C4-2B (cell line): ENCODE measurements at regions not wholly inside any gene's neighbourhood (a gene's known extent, or its start where the extent isn't known, plus 50 kb on each side); places are given as distances from the start of the nearest gene placed in this dataset.

Source experiments
- H3K27ac ChIP-seq: fragments of 450-650 bp; 2 replicates; pipeline ENCODE4 v1.5.1; 2017
- ZFX ChIP-seq: fragments of 450-650 bp; IDR thresholded peaks from 2 replicates; pipeline ENCODE4 v1.6.1; 2017
- TF ChIP-seq, protein P1 (sequence below): fragments of 450-650 bp; conservative IDR thresholded peaks from 2 replicates; pipeline ENCODE4 v1.5.1; 2017; ENCODE audit warnings: mild to moderate bottlenecking

DNA sequence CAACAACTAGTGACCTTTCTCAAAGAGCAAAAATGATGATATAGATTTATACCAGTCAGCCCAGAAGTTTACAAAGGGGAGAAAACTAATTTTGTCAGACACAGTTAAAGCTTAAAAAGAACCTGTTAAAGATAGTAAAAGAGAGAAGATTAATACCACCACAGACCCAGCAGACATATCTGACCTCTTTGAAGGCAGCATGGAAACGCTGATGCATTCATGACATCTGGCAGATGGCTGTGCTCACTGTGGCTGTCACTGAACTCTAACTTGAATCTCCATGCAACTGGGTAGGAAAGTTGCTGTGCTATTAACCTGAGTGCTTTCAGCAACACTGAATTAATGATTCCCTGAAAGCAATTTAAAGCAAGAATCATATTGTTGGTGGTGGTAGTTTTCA lies 159.8 kb upstream of the PRDM1 start:
- no peak overlapping the region for H3K27ac ChIP-seq
- TF ChIP-seq, protein P1, sequence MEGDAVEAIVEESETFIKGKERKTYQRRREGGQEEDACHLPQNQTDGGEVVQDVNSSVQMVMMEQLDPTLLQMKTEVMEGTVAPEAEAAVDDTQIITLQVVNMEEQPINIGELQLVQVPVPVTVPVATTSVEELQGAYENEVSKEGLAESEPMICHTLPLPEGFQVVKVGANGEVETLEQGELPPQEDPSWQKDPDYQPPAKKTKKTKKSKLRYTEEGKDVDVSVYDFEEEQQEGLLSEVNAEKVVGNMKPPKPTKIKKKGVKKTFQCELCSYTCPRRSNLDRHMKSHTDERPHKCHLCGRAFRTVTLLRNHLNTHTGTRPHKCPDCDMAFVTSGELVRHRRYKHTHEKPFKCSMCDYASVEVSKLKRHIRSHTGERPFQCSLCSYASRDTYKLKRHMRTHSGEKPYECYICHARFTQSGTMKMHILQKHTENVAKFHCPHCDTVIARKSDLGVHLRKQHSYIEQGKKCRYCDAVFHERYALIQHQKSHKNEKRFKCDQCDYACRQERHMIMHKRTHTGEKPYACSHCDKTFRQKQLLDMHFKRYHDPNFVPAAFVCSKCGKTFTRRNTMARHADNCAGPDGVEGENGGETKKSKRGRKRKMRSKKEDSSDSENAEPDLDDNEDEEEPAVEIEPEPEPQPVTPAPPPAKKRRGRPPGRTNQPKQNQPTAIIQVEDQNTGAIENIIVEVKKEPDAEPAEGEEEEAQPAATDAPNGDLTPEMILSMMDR: no peak
- TF ChIP-seq ZFX: no peak

DNA sequence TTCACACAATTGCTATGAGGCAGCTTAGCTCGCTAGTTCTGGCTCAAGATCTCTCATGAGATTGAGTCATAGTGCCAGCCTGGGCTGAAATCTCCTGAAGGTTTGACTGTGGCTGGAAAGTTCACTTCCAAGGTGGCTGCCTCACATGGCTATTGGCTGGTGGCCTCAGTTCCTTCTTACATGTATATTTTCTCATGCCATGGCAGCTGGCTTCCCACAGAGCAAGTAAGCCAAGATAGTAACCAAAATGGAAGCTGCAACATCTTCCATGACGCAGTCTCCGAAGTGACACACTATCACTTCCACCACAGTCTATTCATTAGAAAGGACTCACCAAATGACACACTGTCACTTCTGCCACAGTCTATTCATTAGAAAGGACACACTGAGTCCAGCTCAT lies 160.4 kb upstream of the PRDM1 start:
- TF ChIP-seq, protein P1: no peak
- no peak for TF ChIP-seq ZFX
- no peak overlapping the region for H3K27ac ChIP-seq

DNA sequence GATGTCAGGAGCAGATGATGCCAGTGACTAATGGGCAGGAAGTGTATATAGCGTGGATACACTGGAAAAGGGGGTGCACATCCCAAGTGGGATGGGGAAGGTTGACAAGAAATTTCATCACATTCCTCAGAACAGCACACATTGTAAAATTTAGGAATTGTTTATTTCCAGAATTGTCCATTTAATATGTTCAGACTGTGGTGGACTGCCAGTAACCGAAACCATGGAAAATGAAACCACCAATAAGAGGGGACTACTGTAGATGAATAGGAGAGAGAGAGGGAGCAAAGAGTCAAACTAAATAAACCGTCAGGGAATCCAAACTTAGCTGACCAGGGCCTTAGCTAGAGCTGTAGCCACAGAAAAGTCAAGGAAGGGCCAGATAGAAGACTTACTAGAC lies 164.4 kb upstream of the PRDM1 start:
- no peak for TF ChIP-seq ZFX
- TF ChIP-seq, protein P1: no peak
- H3K27ac ChIP-seq: no peak overlapping the region

DNA sequence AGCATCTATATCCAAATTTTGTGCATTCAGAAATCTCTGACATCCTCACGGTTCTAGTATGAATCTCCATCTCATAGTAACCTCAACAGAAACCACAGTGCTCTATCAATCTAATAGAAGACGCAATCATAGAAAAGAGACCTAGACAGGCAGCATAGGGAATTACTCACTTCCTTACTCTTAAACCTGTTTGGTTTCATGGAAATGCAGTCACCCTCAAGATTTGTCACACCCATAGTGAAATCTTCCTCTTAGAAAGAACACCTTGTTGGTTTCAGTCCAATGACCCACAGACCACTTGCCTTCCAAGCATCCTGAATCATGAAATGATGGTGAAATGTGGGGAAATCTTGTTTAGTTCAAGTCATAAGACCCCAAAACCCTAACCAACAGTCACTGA lies 166.1 kb upstream of the PRDM1 start:
- H3K27ac ChIP-seq: no peak overlapping the region
- no peak for TF ChIP-seq ZFX
- TF ChIP-seq, protein P1: no peak

DNA sequence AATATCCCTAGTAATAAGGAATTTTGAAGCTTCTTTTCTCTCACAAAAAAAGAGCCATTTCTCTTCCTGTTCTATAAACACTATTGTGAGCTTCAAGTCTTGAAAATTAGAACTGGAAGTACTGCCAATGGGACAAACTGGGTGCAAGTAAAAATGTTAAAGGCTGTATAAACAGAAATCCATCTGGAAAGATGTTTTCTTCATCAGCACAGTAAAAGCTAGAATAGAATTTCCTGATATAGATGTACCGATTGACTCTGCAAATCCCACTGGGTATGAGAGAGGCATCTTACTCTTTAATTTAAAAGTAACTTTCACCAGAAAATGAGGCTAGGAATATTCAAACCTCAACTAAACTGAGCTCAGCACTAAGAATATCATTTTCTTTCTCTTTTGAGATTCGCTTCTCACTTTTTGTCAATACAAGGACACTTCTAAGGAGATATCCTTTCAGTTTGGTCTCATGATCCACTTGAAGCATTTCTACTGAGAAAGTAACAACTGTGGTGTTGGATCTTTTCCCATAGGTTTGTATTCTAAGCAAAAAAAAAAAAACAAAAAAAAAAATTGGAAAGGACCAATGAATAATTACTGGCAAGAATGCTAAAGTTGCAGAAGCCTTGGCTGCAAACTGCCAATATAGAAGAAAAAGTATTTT lies 169.0 kb upstream of the PRDM1 start:
- H3K27ac ChIP-seq: no peak overlapping the region
- TF ChIP-seq, protein P1: no peak
- TF ChIP-seq ZFX: no peak

DNA sequence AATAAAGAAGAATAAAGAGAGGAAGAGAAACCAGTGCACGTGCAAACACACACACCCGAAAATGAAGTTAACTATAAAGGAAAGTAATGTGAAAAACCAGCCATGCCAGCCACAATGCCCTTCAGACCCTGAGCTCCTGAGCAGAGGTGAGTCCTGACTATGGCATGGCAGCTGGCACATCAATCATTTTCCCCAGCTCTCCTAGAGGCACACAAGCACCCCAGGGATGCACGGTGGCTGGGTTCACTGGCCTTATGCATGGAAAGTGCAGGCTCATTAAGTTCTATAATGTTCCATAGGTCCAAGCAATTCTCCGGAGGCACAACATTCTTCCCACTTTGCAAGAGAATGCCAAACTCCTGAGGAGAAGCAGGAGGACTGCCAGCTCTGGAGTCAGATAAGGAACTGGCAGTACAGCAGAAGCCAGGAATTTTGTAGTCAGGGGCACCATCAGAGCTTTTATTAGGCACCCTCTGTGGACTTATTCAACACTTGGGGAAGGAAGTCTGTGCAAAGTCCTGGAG lies 175.0 kb upstream of the PRDM1 start:
- TF ChIP-seq ZFX: no peak
- TF ChIP-seq, protein P1: no peak
- no peak overlapping the region; the same call in 1 of the 2 replicates for H3K27ac ChIP-seq

DNA sequence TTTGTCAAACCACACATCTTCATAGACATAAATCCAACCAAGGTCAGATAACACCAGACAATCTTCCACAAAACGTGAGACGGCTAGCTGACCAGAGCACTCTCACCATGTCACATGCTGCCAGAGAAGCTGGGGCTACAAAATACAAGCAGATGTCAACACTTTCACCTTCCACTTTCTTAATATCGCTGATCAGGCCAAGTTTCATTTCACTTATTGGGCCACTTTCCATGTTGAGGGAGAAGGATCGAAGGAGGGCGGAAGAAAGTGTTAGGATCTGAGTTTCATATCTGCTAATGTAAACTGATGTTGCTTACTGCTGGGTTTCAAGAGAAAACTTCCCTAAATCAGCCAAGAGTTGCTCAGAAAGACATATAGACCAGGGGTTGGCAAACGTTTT lies 177.0 kb upstream of the PRDM1 start:
- no peak overlapping the region for H3K27ac ChIP-seq
- TF ChIP-seq, protein P1: no peak
- no peak for TF ChIP-seq ZFX
